HEK293 (cell line): ENCODE measurements at regions not wholly inside any gene's neighbourhood (a gene's known extent, or its start where the extent isn't known, plus 50 kb on each side); places are given as distances from the start of the nearest gene placed in this dataset.

Source experiments
- CTCF ChIA-PET: fragments of 350-600 bp; formaldehyde crosslinking; extraction: SDS; loops from one replicate; lab custom pipeline; 2021; ENCODE audit warnings: antibody characterized with exemption; lab: Yijun Ruan, JAX
- POLR2A ChIA-PET: fragments of 300-600 bp; formaldehyde crosslinking; extraction: SDS; loops from one replicate; lab custom pipeline; 2020; ENCODE audit warnings: antibody characterized with exemption, inconsistent platforms; lab: Yijun Ruan, JAX
- H3K27ac ChIP-seq: fragments of 200-500 bp; sonication (Bioruptor generic); 2 replicates; pipeline ENCODE4 v1.5.1; 2014; ENCODE audit warnings: low read depth, low read length, control low read depth, inconsistent platforms; ENCODE audit errors: extremely low read depth
- H3K36me3 ChIP-seq, 2 experiments: fragments of 200-500 bp in 1 of 2; sonication (Bioruptor generic) in 1 of 2; 1 replicate in 1 of 2; 2 replicates in 1 of 2; pipeline ENCODE4 v1.5.1; 2014 to 2017; ENCODE audit warnings: inconsistent platforms in 2 of 2, low read length in 2 of 2; ENCODE audit not compliant: control insufficient read depth in 2 of 2, insufficient read depth in 1 of 2
- H3K4me1 ChIP-seq: fragments of 200-500 bp; sonication (Bioruptor generic); 2 replicates; pipeline ENCODE4 v1.5.1; 2014; ENCODE audit warnings: mild to moderate bottlenecking, low read length, inconsistent platforms; ENCODE audit not compliant: control insufficient read depth, insufficient read depth
- H3K4me3 ChIP-seq: 2 replicates; pipeline ENCODE4 v1.5.1; 2011; ENCODE audit warnings: low read depth, mild to moderate bottlenecking, control low read depth, low read length, moderate library complexity
- H3K9me3 ChIP-seq: fragments of 200-500 bp; sonication (Bioruptor generic); 2 replicates; pipeline ENCODE4 v1.5.1; 2014; ENCODE audit warnings: low read depth, low read length, inconsistent platforms; ENCODE audit not compliant: control insufficient read depth, insufficient read depth
- GFI1B ChIP-seq: fragments of 450-650 bp; formaldehyde crosslinking; IDR thresholded peaks from 2 replicates; pipeline ENCODE4 v1.5.1; 2016; ENCODE audit warnings: missing biosample characterization, missing genetic modification characterization
- GLI2 ChIP-seq: fragments of 450-650 bp; formaldehyde crosslinking; IDR thresholded peaks from 2 replicates; pipeline ENCODE4; 2017; ENCODE audit warnings: missing biosample characterization, missing genetic modification characterization, low read depth, borderline replicate concordance
- KLF10 ChIP-seq: fragments of 450-650 bp; IDR thresholded peaks from 2 replicates; pipeline ENCODE4 v1.5.1; 2018; ENCODE audit warnings: missing biosample characterization, mild to moderate bottlenecking, missing genetic modification characterization
- OVOL3 ChIP-seq: fragments of 450-650 bp; formaldehyde crosslinking; IDR thresholded peaks from 2 replicates; pipeline ENCODE4 v1.5.1; 2016; ENCODE audit warnings: missing biosample characterization, missing genetic modification characterization
- SCRT1 ChIP-seq: fragments of 450-650 bp; formaldehyde crosslinking; IDR thresholded peaks from 2 replicates; pipeline ENCODE4 v1.5.1; 2016; ENCODE audit warnings: missing biosample characterization, missing genetic modification characterization, borderline replicate concordance
- SCRT2 ChIP-seq: fragments of 450-650 bp; formaldehyde crosslinking; IDR thresholded peaks from 2 replicates; pipeline ENCODE4 v1.5.1; 2016; ENCODE audit warnings: missing biosample characterization, missing genetic modification characterization
- SP3 ChIP-seq: fragments of 450-650 bp; formaldehyde crosslinking; IDR thresholded peaks from 2 replicates; pipeline ENCODE4 v1.5.1; 2016; ENCODE audit warnings: missing biosample characterization, missing genetic modification characterization
- ZBTB11 ChIP-seq: fragments of 450-650 bp; formaldehyde crosslinking; conservative IDR thresholded peaks from 2 replicates; pipeline ENCODE4 v1.5.1; 2016; ENCODE audit warnings: low read depth, missing biosample characterization, missing genetic modification characterization
- ZFHX2 ChIP-seq: fragments of 450-650 bp; formaldehyde crosslinking; conservative IDR thresholded peaks from 2 replicates; pipeline ENCODE4 v1.5.1; 2016; ENCODE audit warnings: missing biosample characterization, missing genetic modification characterization
- ZFP37 ChIP-seq: fragments of 450-650 bp; formaldehyde crosslinking; IDR thresholded peaks from 2 replicates; pipeline ENCODE4 v1.5.1; 2016; ENCODE audit warnings: missing biosample characterization, missing genetic modification characterization
- ZNF114 ChIP-seq: fragments of 450-650 bp; formaldehyde crosslinking; IDR thresholded peaks from 2 replicates; pipeline ENCODE4 v1.5.0; 2017; ENCODE audit warnings: missing biosample characterization, missing genetic modification characterization
- ZNF132 ChIP-seq: fragments of 450-650 bp; formaldehyde crosslinking; IDR thresholded peaks from 2 replicates; pipeline ENCODE4 v1.5.1; 2017; ENCODE audit warnings: missing biosample characterization, missing genetic modification characterization, borderline replicate concordance
- ZNF133 ChIP-seq: fragments of 450-650 bp; formaldehyde crosslinking; IDR thresholded peaks from 2 replicates; pipeline ENCODE4 v1.5.1; 2016; ENCODE audit warnings: missing biosample characterization, missing genetic modification characterization
- ZNF146 ChIP-seq: fragments of 450-650 bp; formaldehyde crosslinking; IDR thresholded peaks from 2 replicates; pipeline ENCODE4 v1.5.1; 2016; ENCODE audit warnings: missing biosample characterization, missing genetic modification characterization
- ZNF174 ChIP-seq: fragments of 450-650 bp; formaldehyde crosslinking; IDR thresholded peaks from 2 replicates; pipeline ENCODE4 v1.5.0; 2017; ENCODE audit warnings: missing biosample characterization, mild to moderate bottlenecking, missing genetic modification characterization
- ZNF202 ChIP-seq: fragments of 450-650 bp; formaldehyde crosslinking; IDR thresholded peaks from 2 replicates; pipeline ENCODE4 v1.5.1; 2016; ENCODE audit warnings: missing biosample characterization, missing genetic modification characterization, borderline replicate concordance
- ZNF223 ChIP-seq: fragments of 450-650 bp; formaldehyde crosslinking; IDR thresholded peaks from 2 replicates; pipeline ENCODE4 v1.5.1; 2016; ENCODE audit warnings: missing biosample characterization, missing genetic modification characterization
- ZNF354C ChIP-seq: fragments of 450-650 bp; formaldehyde crosslinking; IDR thresholded peaks from 2 replicates; pipeline ENCODE4 v1.5.1; 2016; ENCODE audit warnings: missing biosample characterization, missing genetic modification characterization, low read depth, borderline replicate concordance
- ZNF391 ChIP-seq: fragments of 450-650 bp; formaldehyde crosslinking; IDR thresholded peaks from 2 replicates; pipeline ENCODE4 v1.5.1; 2016; ENCODE audit warnings: low read depth, missing biosample characterization, missing genetic modification characterization, borderline replicate concordance
- ZNF416 ChIP-seq: fragments of 450-650 bp; formaldehyde crosslinking; IDR thresholded peaks from 2 replicates; pipeline ENCODE4 v1.5.1; 2016; ENCODE audit warnings: missing biosample characterization, missing genetic modification characterization
- ZNF561 ChIP-seq: fragments of 450-650 bp; IDR thresholded peaks from 2 replicates; pipeline ENCODE4 v1.5.1; 2018; ENCODE audit warnings: missing biosample characterization, missing genetic modification characterization, borderline replicate concordance
- ZNF664 ChIP-seq: fragments of 450-650 bp; formaldehyde crosslinking; IDR thresholded peaks from 2 replicates; pipeline ENCODE4 v1.5.1; 2016; ENCODE audit warnings: missing biosample characterization, missing genetic modification characterization
- ZNF707 ChIP-seq: fragments of 450-650 bp; formaldehyde crosslinking; IDR thresholded peaks from 2 replicates; pipeline ENCODE4 v1.5.1; 2016; ENCODE audit warnings: missing biosample characterization, missing genetic modification characterization
- ZNF747 ChIP-seq: fragments of 450-650 bp; formaldehyde crosslinking; IDR thresholded peaks from 2 replicates; pipeline ENCODE4 v1.5.1; 2016; ENCODE audit warnings: missing biosample characterization, missing genetic modification characterization
- ZNF791 ChIP-seq: fragments of 450-650 bp; formaldehyde crosslinking; IDR thresholded peaks from 2 replicates; pipeline ENCODE4 v1.5.1; 2016; ENCODE audit warnings: missing biosample characterization, missing genetic modification characterization
- ZNF837 ChIP-seq: fragments of 450-650 bp; formaldehyde crosslinking; IDR thresholded peaks from 2 replicates; pipeline ENCODE4 v1.5.1; 2016; ENCODE audit warnings: missing biosample characterization, missing genetic modification characterization
- TF ChIP-seq, protein P1 (sequence below): fragments of 450-650 bp; formaldehyde crosslinking; IDR thresholded peaks from 2 replicates; pipeline ENCODE4 v1.5.1; 2016; ENCODE audit warnings: missing biosample characterization, missing genetic modification characterization
- TF ChIP-seq, protein P2 (sequence below): fragments of 450-650 bp; formaldehyde crosslinking; IDR thresholded peaks from 2 replicates; pipeline ENCODE4 v1.5.1; 2016; ENCODE audit warnings: missing biosample characterization, missing genetic modification characterization

- TF ChIP-seq ZNF133 (tag by site-specific recombination) (no peak), ZNF202 (tag by site-specific recombination) (no peak), ZFP37 (tag by site-specific recombination) (no peak), ZNF707 (no peak), ZNF354C (tag by site-specific recombination) (no peak), OVOL3 (tag by site-specific recombination) (no peak), ZBTB11 (tag by site-specific recombination) (no peak), ZFHX2 (tag by site-specific recombination) (no peak), ZNF561 (tag by site-specific recombination) (no peak), SCRT2 (tag by site-specific recombination) (no peak), ZNF837 (no peak), ZNF146 (tag by site-specific recombination) (no peak), ZNF416 (tag by site-specific recombination) (no peak), ZNF664 (tag by site-specific recombination) (no peak), GFI1B (no peak), ZNF114 (tag by site-specific recombination) (no peak), SP3 (tag by site-specific recombination) (no peak), ZNF747 (tag by site-specific recombination) (no peak)
- TF ChIP-seq, protein P1, sequence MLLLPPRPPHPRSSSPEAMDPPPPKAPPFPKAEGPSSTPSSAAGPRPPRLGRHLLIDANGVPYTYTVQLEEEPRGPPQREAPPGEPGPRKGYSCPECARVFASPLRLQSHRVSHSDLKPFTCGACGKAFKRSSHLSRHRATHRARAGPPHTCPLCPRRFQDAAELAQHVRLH (tag by site-specific recombination): no peak
- TF ChIP-seq, protein P2, sequence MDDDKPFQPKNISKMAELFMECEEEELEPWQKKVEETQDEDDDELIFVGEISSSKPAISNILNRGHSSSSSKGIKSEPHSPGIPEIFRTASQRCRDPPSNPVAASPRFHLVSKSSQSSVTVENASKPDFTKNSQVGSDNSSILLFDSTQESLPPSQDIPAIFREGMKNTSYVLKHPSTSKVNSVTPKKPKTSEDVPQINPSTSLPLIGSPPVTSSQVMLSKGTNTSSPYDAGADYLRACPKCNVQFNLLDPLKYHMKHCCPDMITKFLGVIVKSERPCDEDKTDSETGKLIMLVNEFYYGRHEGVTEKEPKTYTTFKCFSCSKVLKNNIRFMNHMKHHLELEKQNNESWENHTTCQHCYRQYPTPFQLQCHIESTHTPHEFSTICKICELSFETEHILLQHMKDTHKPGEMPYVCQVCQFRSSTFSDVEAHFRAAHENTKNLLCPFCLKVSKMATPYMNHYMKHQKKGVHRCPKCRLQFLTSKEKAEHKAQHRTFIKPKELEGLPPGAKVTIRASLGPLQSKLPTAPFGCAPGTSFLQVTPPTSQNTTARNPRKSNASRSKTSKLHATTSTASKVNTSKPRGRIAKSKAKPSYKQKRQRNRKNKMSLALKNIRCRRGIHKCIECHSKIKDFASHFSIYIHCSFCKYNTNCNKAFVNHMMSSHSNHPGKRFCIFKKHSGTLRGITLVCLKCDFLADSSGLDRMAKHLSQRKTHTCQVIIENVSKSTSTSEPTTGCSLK (tag by site-specific recombination): no peak
- Histone ChIP-seq H3K4me1 (no peaks in the 10 kb centered on the region), H3K4me3 (no peak overlapping the region), H3K27ac (no peak overlapping the region), H3K9me3 (no peaks in the 10 kb centered on the region), H3K36me3 (no peaks in the 10 kb centered on the region)
- ChIA-PET CTCF (no interaction called here), POLR2A (no interaction called here)
Measured at GRCh38 chr4:35757836-35758235, 486.5 kb downstream of the ARAP2 start.

DNA sequence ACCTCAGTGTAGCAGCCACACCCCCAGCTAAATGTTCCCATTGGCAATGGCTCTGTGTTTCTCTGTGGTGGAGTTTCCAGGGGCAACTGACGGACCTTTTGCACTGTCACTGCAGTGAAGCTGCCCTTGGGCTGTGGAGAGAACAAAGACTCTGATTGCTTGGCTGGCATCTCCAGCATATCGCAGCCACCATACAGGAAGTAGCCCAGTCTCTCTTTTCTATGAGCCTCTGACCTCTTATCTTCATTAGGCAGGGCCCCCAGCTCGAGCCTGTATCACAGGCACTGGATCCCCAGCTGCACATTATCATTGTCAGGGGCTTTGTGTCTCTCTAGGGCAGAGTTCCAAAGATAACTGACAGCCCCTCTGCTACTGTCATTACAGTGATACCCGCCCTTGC is 483.5 kb downstream of the ARAP2 start:
- Histone ChIP-seq H3K4me3 (no peak overlapping the region), H3K4me1 (no peaks in the 10 kb centered on the region), H3K36me3 (no peaks in the 10 kb centered on the region), H3K9me3 (no peaks in the 10 kb centered on the region), H3K27ac (no peak overlapping the region)
- POLR2A ChIA-PET: no interaction called here
- CTCF ChIA-PET: no interaction called here
- TF ChIP-seq SCRT1 (no peak), ZNF791 (no peak), GLI2 (tag by site-specific recombination) (no peak), ZNF133 (tag by site-specific recombination) (no peak), ZNF114 (tag by site-specific recombination) (no peak), SP3 (tag by site-specific recombination) (no peak), ZNF391 (no peak), ZNF223 (no peak), KLF10 (no peak), ZNF132 (tag by site-specific recombination) (no peak), ZNF174 (tag by site-specific recombination) (no peak)
